ENCODE measurements at regions not wholly inside any gene's neighbourhood (a gene's known extent, or its start where the extent isn't known, plus 50 kb on each side); places are given as distances from the start of the nearest gene placed in this dataset.

DNA sequence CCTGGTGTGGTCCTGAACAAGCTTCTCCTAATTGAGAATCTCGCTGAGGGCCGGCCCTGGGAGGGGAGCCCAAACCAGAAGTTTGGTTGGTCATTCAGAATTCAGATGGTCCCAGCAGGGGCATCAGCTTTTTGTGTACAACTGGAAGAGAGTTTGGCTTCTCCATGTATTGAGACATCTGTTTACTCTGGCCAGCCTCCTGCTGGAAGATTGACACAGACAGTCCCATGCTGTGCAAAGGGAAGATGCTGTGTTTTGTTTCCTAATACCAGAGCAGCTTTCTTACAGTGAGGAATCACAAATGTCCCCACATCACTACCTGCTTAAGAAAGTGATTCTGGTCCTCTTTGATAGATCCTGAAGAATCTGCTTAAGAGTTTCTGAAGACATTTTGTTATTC, 97.8 kb downstream of the PLEKHG1 start:
- no peak for TF ChIP-seq ZNF302 (tag by site-specific recombination; IDR thresholded peaks at IDR 0.05; ENCODE audit: low read depth)
- no peak for TF ChIP-seq ZNF114 (tag by site-specific recombination; IDR thresholded peaks at IDR 0.05)
- no peak for TF ChIP-seq ZNF629 (tag by site-specific recombination; IDR thresholded peaks at IDR 0.05)
- no peak for TF ChIP-seq CTCF (tag by site-specific recombination; IDR thresholded peaks at IDR 0.05)
